HUES48 (cell line): ENCODE measurements at regions not wholly inside any gene's neighbourhood (a gene's known extent, or its start where the extent isn't known, plus 50 kb on each side); places are given as distances from the start of the nearest gene placed in this dataset.

Source experiments
- H3K27ac ChIP-seq: one replicate; pipeline ENCODE4 v1.7.0; 2013; ENCODE audit warnings: low read depth, low read length, inconsistent platforms
- H3K27me3 ChIP-seq: 2 replicates; pipeline ENCODE4 v1.6.1; 2013; ENCODE audit warnings: mild to moderate bottlenecking, low read length; ENCODE audit not compliant: control insufficient read depth, insufficient read depth
- H3K36me3 ChIP-seq: 2 replicates; pipeline ENCODE4 v1.6.1; 2013; ENCODE audit warnings: low read length; ENCODE audit not compliant: control insufficient read depth, insufficient read depth
- H3K4me1 ChIP-seq: 2 replicates; pipeline ENCODE4 v1.6.1; 2013; ENCODE audit warnings: mild to moderate bottlenecking, low read length; ENCODE audit not compliant: control insufficient read depth, insufficient read depth
- H3K4me3 ChIP-seq: 2 replicates; pipeline ENCODE4 v1.5.1; 2013; ENCODE audit warnings: mild to moderate bottlenecking, low read depth, low read length
- H3K9ac ChIP-seq: 2 replicates; pipeline ENCODE4 v1.6.1; 2013; ENCODE audit warnings: mild to moderate bottlenecking, low read depth, low read length, moderate library complexity
- H3K9me3 ChIP-seq: 2 replicates; pipeline ENCODE4 v1.6.1; 2013; ENCODE audit warnings: low read length; ENCODE audit not compliant: control insufficient read depth, insufficient read depth

- no peak overlapping the region for H3K4me3 ChIP-seq
- no peaks in the 10 kb centered on the region for H3K4me1 ChIP-seq
- H3K9ac ChIP-seq: no peak overlapping the region
- H3K9me3 ChIP-seq: no peaks in the 10 kb centered on the region
- H3K27me3 ChIP-seq: no peaks in the 10 kb centered on the region
- no peaks in the 10 kb centered on the region for H3K36me3 ChIP-seq
- no peak overlapping the region for H3K27ac ChIP-seq
These were observed 232.0 kb downstream of the ZBBX start for GRCh38 chr3:167148136-167148535.

GRCh38 chr3:167146911-167147310 lies 233.2 kb downstream of the ZBBX start:
- H3K4me1 ChIP-seq: no peaks in the 10 kb centered on the region
- no peaks in the 10 kb centered on the region for H3K27me3 ChIP-seq
- no peaks in the 10 kb centered on the region for H3K36me3 ChIP-seq
- no peaks in the 10 kb centered on the region for H3K9me3 ChIP-seq
- no peak overlapping the region for H3K4me3 ChIP-seq
- no peak overlapping the region for H3K27ac ChIP-seq
- no peak overlapping the region for H3K9ac ChIP-seq

- Histone ChIP-seq H3K27me3 (no peaks in the 10 kb centered on the region), H3K4me3 (no peak overlapping the region), H3K36me3 (no peaks in the 10 kb centered on the region), H3K27ac (no peak overlapping the region), H3K4me1 (no peaks in the 10 kb centered on the region), H3K9me3 (no peaks in the 10 kb centered on the region), H3K9ac (no peak overlapping the region)
These were observed 254.3 kb downstream of the ZBBX start for GRCh38 chr3:167125612-167126407.

- Histone ChIP-seq H3K9me3 (no peaks in the 10 kb centered on the region), H3K4me3 (no peak overlapping the region), H3K27me3 (no peaks in the 10 kb centered on the region), H3K27ac (no peak overlapping the region), H3K9ac (no peak overlapping the region), H3K4me1 (no peaks in the 10 kb centered on the region), H3K36me3 (no peaks in the 10 kb centered on the region)
These were observed 259.3 kb downstream of the ZBBX start for GRCh38 chr3:167120828-167121227.

GRCh38 chr3:167116120-167116922 lies 263.8 kb downstream of the ZBBX start:
- Histone ChIP-seq H3K9me3 (no peaks in the 10 kb centered on the region), H3K27ac (no peak overlapping the region), H3K4me3 (no peak overlapping the region), H3K4me1 (no peaks in the 10 kb centered on the region), H3K36me3 (no peaks in the 10 kb centered on the region), H3K27me3 (no peaks in the 10 kb centered on the region), H3K9ac (no peak overlapping the region)

GRCh38 chr3:167115331-167115934 lies 264.7 kb downstream of the ZBBX start:
- no peak overlapping the region for H3K27ac ChIP-seq
- no peaks in the 10 kb centered on the region for H3K4me1 ChIP-seq
- H3K4me3 ChIP-seq: no peak overlapping the region
- no peak overlapping the region for H3K9ac ChIP-seq
- no peaks in the 10 kb centered on the region for H3K36me3 ChIP-seq
- no peaks in the 10 kb centered on the region for H3K9me3 ChIP-seq
- no peaks in the 10 kb centered on the region for H3K27me3 ChIP-seq

GRCh38 chr3:167114619-167115018 lies 265.5 kb downstream of the ZBBX start:
- H3K27ac ChIP-seq: no peak overlapping the region
- no peaks in the 10 kb centered on the region for H3K9me3 ChIP-seq
- no peaks in the 10 kb centered on the region for H3K36me3 ChIP-seq
- no peaks in the 10 kb centered on the region for H3K4me1 ChIP-seq
- no peak overlapping the region for H3K9ac ChIP-seq
- H3K27me3 ChIP-seq: no peaks in the 10 kb centered on the region
- no peak overlapping the region for H3K4me3 ChIP-seq

- Histone ChIP-seq H3K4me1 (no peaks in the 10 kb centered on the region), H3K9ac (no peak overlapping the region), H3K4me3 (no peak overlapping the region), H3K27ac (no peak overlapping the region), H3K9me3 (no peaks in the 10 kb centered on the region), H3K27me3 (no peaks in the 10 kb centered on the region), H3K36me3 (no peaks in the 10 kb centered on the region)
These were observed 266.9 kb downstream of the ZBBX start for GRCh38 chr3:167113035-167113830.

- Histone ChIP-seq H3K27ac (no peak overlapping the region), H3K9me3 (no peaks in the 10 kb centered on the region), H3K27me3 (no peaks in the 10 kb centered on the region), H3K4me1 (no peaks in the 10 kb centered on the region), H3K36me3 (no peaks in the 10 kb centered on the region), H3K9ac (no peak overlapping the region), H3K4me3 (no peak overlapping the region)
These were observed 269.2 kb downstream of the ZBBX start for GRCh38 chr3:167110901-167111300.

- Histone ChIP-seq H3K27me3 (no peaks in the 10 kb centered on the region), H3K9me3 (no peaks in the 10 kb centered on the region), H3K9ac (no peak overlapping the region), H3K4me3 (no peak overlapping the region), H3K27ac (no peak overlapping the region), H3K36me3 (no peaks in the 10 kb centered on the region), H3K4me1 (no peaks in the 10 kb centered on the region)
These were observed 270.4 kb downstream of the ZBBX start for GRCh38 chr3:167109746-167110145.
